GM12878 (cell line): ENCODE measurements at regions not wholly inside any gene's neighbourhood (a gene's known extent, or its start where the extent isn't known, plus 50 kb on each side); places are given as distances from the start of the nearest gene placed in this dataset.

ENCODE experiments used
- EZH2 ChIP-seq: IDR thresholded peaks from 2 replicates; pipeline ENCODE4 v1.6.1; 2012; ENCODE audit warnings: low read depth, mild to moderate bottlenecking, control low read depth, inconsistent platforms, low read length, borderline replicate concordance; ENCODE audit not compliant: control insufficient read depth
- MXI1 ChIP-seq: fragments of 150-350 bp; IDR thresholded peaks from 2 replicates; pipeline ENCODE4 v1.6.1; 2011; ENCODE audit warnings: low read depth, mild to moderate bottlenecking, inconsistent platforms, low read length, improper control_type of control experiment
- RAD51 ChIP-seq: fragments of 450-650 bp; IDR thresholded peaks from 2 replicates; pipeline ENCODE4 v1.6.1; 2016; ENCODE audit warnings: moderate library complexity, mild to moderate bottlenecking, inconsistent platforms
- ZBTB33 ChIP-seq: fragments of 450-650 bp; IDR thresholded peaks from 2 replicates; pipeline ENCODE4 v1.6.1; 2017; ENCODE audit warnings: mild to moderate bottlenecking

GRCh38 chr1:3955196-3955772, 55.2 kb upstream of the C1orf174 start:
- TF ChIP-seq ZBTB33 (no peak), MXI1 (no peak), EZH2 (no peak), RAD51 (no peak)
